Peyer's patch (tissue), 4 donors: ENCODE measurements at regions not wholly inside any gene's neighbourhood (a gene's known extent, or its start where the extent isn't known, plus 50 kb on each side); places are given as distances from the start of the nearest gene placed in this dataset.
"Not testable (repeated sequence)": the region's sequence is repeated elsewhere in the genome, so short reads cannot be mapped to it uniquely, and the experiment has no call there.

Experiments used
- CTCF ChIP-seq, 6 experiments: fragments of 450-650 bp in 4 of 6; fragments of 200-600 bp in 2 of 6; sonication (generic) in 1 of 6; IDR thresholded peaks; one replicate each; pipeline ENCODE4 v1.5.1; 2017 to 2019; ENCODE audit warnings: antibody characterized with exemption in 6 of 6, mild to moderate bottlenecking in 3 of 6, moderate library complexity in 1 of 6
- POLR2A ChIP-seq, 2 donors: fragments of 450-650 bp; IDR thresholded peaks; one replicate each; pipeline ENCODE4 v1.5.1; 2017; ENCODE audit warnings: antibody characterized with exemption in 2 of 2, mild to moderate bottlenecking in 2 of 2, moderate library complexity in 2 of 2

GRCh38 chr1:161422914-161423313, 55.2 kb upstream of the CFAP126 start:
- TF ChIP-seq POLR2A, CTCF (IDR thresholded peaks at IDR 0.05): not testable (repeated sequence)
